ENCODE measurements at regions not wholly inside any gene's neighbourhood (a gene's known extent, or its start where the extent isn't known, plus 50 kb on each side); places are given as distances from the start of the nearest gene placed in this dataset.

GRCh38 chr19:28871099-28871725, 341.7 kb downstream of the UQCRFS1 start:
- Histone ChIP-seq H3K4me3 (replicated peaks; ENCODE audit: insufficient read depth, low read length) (no peak overlapping the region), H3K27me3 (ENCODE audit: insufficient read depth, poor library complexity, severe bottlenecking) (no peaks in the 10 kb centered on the region), H3K27ac (replicated peaks) (no peak overlapping the region)
- DNase-seq (ENCODE audit: low read depth in 1 of 2, low spot score in 1 of 2): no peak
- no peak for TF ChIP-seq GABPA (IDR thresholded peaks at IDR 0.05; ENCODE audit: low read depth)
- no peak for TF ChIP-seq REST (IDR thresholded peaks at IDR 0.05; ENCODE audit: insufficient replicate concordance, low read depth)
- no peak for TF ChIP-seq CTCF (IDR thresholded peaks at IDR 0.05; ENCODE audit: insufficient read depth, low read length)
- no peak for TF ChIP-seq SPI1 (IDR thresholded peaks at IDR 0.05; ENCODE audit: borderline replicate concordance, low read depth)
- TF ChIP-seq POLR2AphosphoS5 (IDR thresholded peaks at IDR 0.05; ENCODE audit: low read depth): no peak

DNA sequence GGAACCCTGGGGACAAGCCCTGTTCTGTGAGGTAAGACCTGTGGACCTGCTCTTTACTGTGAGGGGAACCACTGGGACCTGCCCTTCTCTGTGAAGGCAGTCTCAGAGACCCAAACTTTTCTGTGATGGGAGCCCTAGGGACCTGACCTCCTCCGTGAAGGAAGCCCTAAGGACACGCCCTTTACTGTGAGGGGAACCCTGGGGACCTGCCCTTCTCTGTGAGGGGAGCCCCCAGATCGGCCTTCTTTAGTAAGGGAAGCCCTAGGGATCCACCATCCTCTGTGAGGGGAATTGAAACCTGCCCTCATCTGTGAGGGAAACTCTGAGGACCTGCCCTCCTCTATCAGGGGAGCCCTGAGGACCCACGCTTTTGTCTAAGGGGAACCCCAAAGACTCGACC, 343.5 kb downstream of the UQCRFS1 start:
- TF ChIP-seq POLR2AphosphoS5 (IDR thresholded peaks at IDR 0.05; ENCODE audit: low read depth) (no peak), SPI1 (IDR thresholded peaks at IDR 0.05; ENCODE audit: borderline replicate concordance, low read depth) (no peak), CTCF (IDR thresholded peaks at IDR 0.05; ENCODE audit: insufficient read depth, low read length) (no peak), GABPA (IDR thresholded peaks at IDR 0.05; ENCODE audit: low read depth) (no peak), REST (IDR thresholded peaks at IDR 0.05; ENCODE audit: insufficient replicate concordance, low read depth) (no peak)
- Histone ChIP-seq H3K27me3 (ENCODE audit: insufficient read depth, poor library complexity, severe bottlenecking) (no peaks in the 10 kb centered on the region), H3K4me3 (replicated peaks; ENCODE audit: insufficient read depth, low read length) (no peak overlapping the region), H3K27ac (replicated peaks) (no peak overlapping the region)
- no peak for DNase-seq (ENCODE audit: low read depth in 1 of 2, low spot score in 1 of 2)

DNA sequence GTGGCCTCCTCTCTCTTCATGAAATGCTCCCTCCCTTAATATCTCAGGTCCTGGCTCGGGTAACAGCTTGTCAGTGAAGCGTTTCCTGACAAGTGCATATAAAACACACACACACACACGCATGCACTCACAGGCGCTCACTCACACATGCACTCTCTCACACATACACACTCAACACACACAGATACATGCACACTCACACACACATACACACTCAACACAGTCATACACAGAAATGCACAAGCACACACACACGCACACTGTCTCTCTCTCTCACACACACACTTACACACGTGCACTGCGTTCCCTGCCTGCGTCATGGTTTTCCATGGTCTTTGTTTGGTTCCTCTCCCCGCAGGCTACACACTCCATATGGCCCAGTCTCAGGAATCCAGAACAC, 344.1 kb downstream of the UQCRFS1 start:
- Histone ChIP-seq H3K27ac (replicated peaks) (no peak overlapping the region), H3K27me3 (ENCODE audit: insufficient read depth, poor library complexity, severe bottlenecking) (no peaks in the 10 kb centered on the region), H3K4me3 (replicated peaks; ENCODE audit: insufficient read depth, low read length) (no peak overlapping the region)
- TF ChIP-seq GABPA (IDR thresholded peaks at IDR 0.05; ENCODE audit: low read depth): no peak
- no peak for TF ChIP-seq POLR2AphosphoS5 (IDR thresholded peaks at IDR 0.05; ENCODE audit: low read depth)
- no peak for TF ChIP-seq CTCF (IDR thresholded peaks at IDR 0.05; ENCODE audit: insufficient read depth, low read length)
- TF ChIP-seq SPI1 (IDR thresholded peaks at IDR 0.05; ENCODE audit: borderline replicate concordance, low read depth): no peak
- no peak for TF ChIP-seq REST (IDR thresholded peaks at IDR 0.05; ENCODE audit: insufficient replicate concordance, low read depth)
- no peak for DNase-seq (ENCODE audit: low read depth in 1 of 2, low spot score in 1 of 2)
